H4 (cell line): ENCODE measurements at regions not wholly inside any gene's neighbourhood (a gene's known extent, or its start where the extent isn't known, plus 50 kb on each side); places are given as distances from the start of the nearest gene placed in this dataset.
"Not testable (repeated sequence)": the region's sequence is repeated elsewhere in the genome, so short reads cannot be mapped to it uniquely, and the experiment has no call there.

Source experiments
- DNase-seq: peaks from one replicate; pipeline ENCODE4 v3.0.0-alpha.2; 2015; ENCODE audit warnings: low spot score

GRCh38 chr9:65454034-65454433 lies 169.0 kb upstream of the FOXD4L5 start:
- not testable (repeated sequence) for DNase-seq

GRCh38 chr9:65449886-65450610 lies 165.0 kb upstream of the FOXD4L5 start:
- DNase-seq, result not testable (repeated sequence)

- DNase-seq, result no peak
These were observed 164.4 kb upstream of the FOXD4L5 start for GRCh38 chr9:65449423-65449822.

- not testable (repeated sequence) for DNase-seq
These were observed 162.1 kb upstream of the FOXD4L5 start for GRCh38 chr9:65447146-65447545.

- DNase-seq, result not testable (repeated sequence)
These were observed 161.0 kb upstream of the FOXD4L5 start for GRCh38 chr9:65445991-65446390.

GRCh38 chr9:65444943-65445342 lies 159.9 kb upstream of the FOXD4L5 start:
- DNase-seq, result no peak

- not testable (repeated sequence) for DNase-seq
These were observed 157.1 kb upstream of the FOXD4L5 start for GRCh38 chr9:65442116-65442515.

GRCh38 chr9:65441324-65441920 lies 156.4 kb upstream of the FOXD4L5 start:
- DNase-seq, result not testable (repeated sequence)

- DNase-seq, result no peak
These were observed 152.7 kb upstream of the FOXD4L5 start for GRCh38 chr9:65437724-65438123.

- no peak for DNase-seq
These were observed 150.5 kb upstream of the FOXD4L5 start for GRCh38 chr9:65435464-65435863.

- no peak for DNase-seq
These were observed 147.8 kb upstream of the FOXD4L5 start for GRCh38 chr9:65432722-65433323.

- DNase-seq, result no peak
These were observed 147.0 kb upstream of the FOXD4L5 start for GRCh38 chr9:65432051-65432450.

- no peak for DNase-seq
These were observed 145.2 kb upstream of the FOXD4L5 start for GRCh38 chr9:65430221-65430620.

- DNase-seq, result not testable (repeated sequence)
These were observed 142.4 kb upstream of the FOXD4L5 start for GRCh38 chr9:65427361-65427760.

- DNase-seq, result not testable (repeated sequence)
These were observed 141.8 kb upstream of the FOXD4L5 start for GRCh38 chr9:65426813-65427212.

- no peak for DNase-seq
These were observed 141.2 kb upstream of the FOXD4L5 start for GRCh38 chr9:65426231-65426630.

GRCh38 chr9:65425183-65425582 lies 140.2 kb upstream of the FOXD4L5 start:
- not testable (repeated sequence) for DNase-seq

- DNase-seq, result not testable (repeated sequence)
These were observed 139.5 kb upstream of the FOXD4L5 start for GRCh38 chr9:65424437-65424984.

GRCh38 chr9:65423691-65424436 lies 138.9 kb upstream of the FOXD4L5 start:
- DNase-seq, result not testable (repeated sequence)

- not testable (repeated sequence) for DNase-seq
These were observed 138.1 kb upstream of the FOXD4L5 start for GRCh38 chr9:65422966-65423690.

- DNase-seq, result not testable (repeated sequence)
These were observed 136.5 kb upstream of the FOXD4L5 start for GRCh38 chr9:65421486-65421885.
